ENCODE measurements at regions not wholly inside any gene's neighbourhood (a gene's known extent, or its start where the extent isn't known, plus 50 kb on each side); places are given as distances from the start of the nearest gene placed in this dataset.

DNA sequence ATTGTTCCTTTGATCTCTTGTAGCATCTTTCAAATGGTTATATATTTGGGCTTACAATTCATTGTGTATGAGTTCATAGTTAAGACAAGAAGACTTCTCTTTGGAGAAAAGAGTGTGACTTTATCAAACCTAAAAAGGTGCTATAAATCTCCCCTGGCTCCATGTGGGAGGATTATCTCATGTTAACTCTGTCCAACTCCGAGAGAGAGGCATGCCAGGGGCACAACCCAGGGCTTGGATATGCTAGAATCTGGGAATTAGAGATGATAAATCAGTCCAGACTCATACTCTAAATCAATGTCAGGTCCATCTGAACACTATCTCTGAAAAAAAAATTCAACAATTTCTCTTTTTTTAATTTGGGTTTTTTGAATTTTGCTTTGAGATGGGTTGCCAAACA lies 462.8 kb downstream of the TUSC7 start:
- TF ChIP-seq, protein P1, sequence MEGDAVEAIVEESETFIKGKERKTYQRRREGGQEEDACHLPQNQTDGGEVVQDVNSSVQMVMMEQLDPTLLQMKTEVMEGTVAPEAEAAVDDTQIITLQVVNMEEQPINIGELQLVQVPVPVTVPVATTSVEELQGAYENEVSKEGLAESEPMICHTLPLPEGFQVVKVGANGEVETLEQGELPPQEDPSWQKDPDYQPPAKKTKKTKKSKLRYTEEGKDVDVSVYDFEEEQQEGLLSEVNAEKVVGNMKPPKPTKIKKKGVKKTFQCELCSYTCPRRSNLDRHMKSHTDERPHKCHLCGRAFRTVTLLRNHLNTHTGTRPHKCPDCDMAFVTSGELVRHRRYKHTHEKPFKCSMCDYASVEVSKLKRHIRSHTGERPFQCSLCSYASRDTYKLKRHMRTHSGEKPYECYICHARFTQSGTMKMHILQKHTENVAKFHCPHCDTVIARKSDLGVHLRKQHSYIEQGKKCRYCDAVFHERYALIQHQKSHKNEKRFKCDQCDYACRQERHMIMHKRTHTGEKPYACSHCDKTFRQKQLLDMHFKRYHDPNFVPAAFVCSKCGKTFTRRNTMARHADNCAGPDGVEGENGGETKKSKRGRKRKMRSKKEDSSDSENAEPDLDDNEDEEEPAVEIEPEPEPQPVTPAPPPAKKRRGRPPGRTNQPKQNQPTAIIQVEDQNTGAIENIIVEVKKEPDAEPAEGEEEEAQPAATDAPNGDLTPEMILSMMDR (IDR thresholded peaks at IDR 0.05; ENCODE audit: low read depth, low read length): no peak
- no peak for TF ChIP-seq POLR2A (IDR thresholded peaks at IDR 0.05; ENCODE audit: extremely low read depth, insufficient read length)
- TF ChIP-seq, protein P2, sequence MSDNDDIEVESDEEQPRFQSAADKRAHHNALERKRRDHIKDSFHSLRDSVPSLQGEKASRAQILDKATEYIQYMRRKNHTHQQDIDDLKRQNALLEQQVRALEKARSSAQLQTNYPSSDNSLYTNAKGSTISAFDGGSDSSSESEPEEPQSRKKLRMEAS (IDR thresholded peaks at IDR 0.05; ENCODE audit: low read depth, low read length): no peak
